HEK293T (cell line): ENCODE measurements at regions not wholly inside any gene's neighbourhood (a gene's known extent, or its start where the extent isn't known, plus 50 kb on each side); places are given as distances from the start of the nearest gene placed in this dataset.

Source experiments
- ARNT ChIP-seq: fragments of 450-650 bp; IDR thresholded peaks from 2 replicates; pipeline ENCODE4 v1.6.1; 2017; ENCODE audit warnings: mild to moderate bottlenecking
- BHLHE40 ChIP-seq: fragments of 450-650 bp; IDR thresholded peaks from 2 replicates; pipeline ENCODE4 v1.6.1; 2016; ENCODE audit warnings: mild to moderate bottlenecking, moderate library complexity, borderline replicate concordance
- ELF4 ChIP-seq: fragments of 450-650 bp; IDR thresholded peaks from 2 replicates; pipeline ENCODE4 v1.6.1; 2017; ENCODE audit warnings: antibody characterized with exemption
- FOXK2 ChIP-seq: fragments of 450-650 bp; IDR thresholded peaks from 2 replicates; pipeline ENCODE4 v1.6.1; 2016; ENCODE audit warnings: mild to moderate bottlenecking
- L3MBTL2 ChIP-seq: fragments of 450-650 bp; conservative IDR thresholded peaks from 2 replicates; pipeline ENCODE4 v1.6.1; 2016; ENCODE audit warnings: mild to moderate bottlenecking
- SP1 ChIP-seq: fragments of 450-650 bp; IDR thresholded peaks from 2 replicates; pipeline ENCODE4 v1.6.1; 2017
- TF ChIP-seq, protein P1 (sequence below): fragments of 450-650 bp; IDR thresholded peaks from 2 replicates; pipeline ENCODE4 v1.6.1; 2016

DNA sequence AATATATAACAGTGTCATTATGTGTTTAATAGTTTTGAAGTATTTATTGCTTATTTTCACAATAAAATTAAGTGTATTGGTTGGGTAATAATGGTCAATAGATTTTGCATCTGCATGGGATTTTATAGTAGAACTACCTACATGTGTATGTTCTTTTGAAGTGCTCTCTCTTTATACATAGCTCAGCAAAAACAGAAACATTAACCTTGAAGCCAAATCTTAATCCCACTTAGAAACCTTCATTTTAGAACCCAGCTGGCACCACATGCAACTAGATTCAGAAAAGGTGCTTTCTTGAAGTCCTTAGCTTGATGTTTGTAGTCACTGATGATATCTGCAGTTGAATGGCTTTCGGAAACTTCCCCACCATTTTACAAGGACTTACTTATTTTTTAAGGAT lies 146.9 kb upstream of the IL12A start:
- TF ChIP-seq, protein P1, sequence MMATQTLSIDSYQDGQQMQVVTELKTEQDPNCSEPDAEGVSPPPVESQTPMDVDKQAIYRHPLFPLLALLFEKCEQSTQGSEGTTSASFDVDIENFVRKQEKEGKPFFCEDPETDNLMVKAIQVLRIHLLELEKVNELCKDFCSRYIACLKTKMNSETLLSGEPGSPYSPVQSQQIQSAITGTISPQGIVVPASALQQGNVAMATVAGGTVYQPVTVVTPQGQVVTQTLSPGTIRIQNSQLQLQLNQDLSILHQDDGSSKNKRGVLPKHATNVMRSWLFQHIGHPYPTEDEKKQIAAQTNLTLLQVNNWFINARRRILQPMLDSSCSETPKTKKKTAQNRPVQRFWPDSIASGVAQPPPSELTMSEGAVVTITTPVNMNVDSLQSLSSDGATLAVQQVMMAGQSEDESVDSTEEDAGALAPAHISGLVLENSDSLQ: no peak
- TF ChIP-seq ARNT (no peak), BHLHE40 (no peak), FOXK2 (no peak), SP1 (no peak), ELF4 (no peak), L3MBTL2 (no peak)
